Fibroblast of the conjunctiva (primary cell): ENCODE measurements at regions not wholly inside any gene's neighbourhood (a gene's known extent, or its start where the extent isn't known, plus 50 kb on each side); places are given as distances from the start of the nearest gene placed in this dataset.

Experiments used
- DNase-seq: peaks from one replicate; pipeline ENCODE4 v3.0.0-alpha.2; 2010; ENCODE audit warnings: low read depth

DNA sequence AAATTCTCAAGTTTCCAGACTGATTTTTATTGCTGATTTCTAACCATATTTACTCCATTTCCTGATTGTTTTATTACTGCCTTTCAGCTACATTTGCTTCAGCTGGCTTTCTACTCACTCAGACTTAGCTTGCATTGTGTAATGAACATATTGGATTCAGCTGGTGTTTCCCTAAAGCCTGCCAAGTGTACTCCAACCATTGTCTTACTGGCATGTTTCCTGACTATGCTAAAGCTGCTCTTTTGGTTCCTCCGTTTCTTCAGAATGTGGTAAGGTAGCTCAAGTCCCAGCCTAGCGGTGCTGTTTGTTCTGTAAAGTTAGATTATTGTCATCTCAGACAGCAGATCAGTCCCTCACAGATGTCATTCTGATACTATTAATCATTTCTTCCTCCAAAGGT, 53.1 kb upstream of the GLRA2 start:
- DNase-seq, result peak; percentile 26

DNA sequence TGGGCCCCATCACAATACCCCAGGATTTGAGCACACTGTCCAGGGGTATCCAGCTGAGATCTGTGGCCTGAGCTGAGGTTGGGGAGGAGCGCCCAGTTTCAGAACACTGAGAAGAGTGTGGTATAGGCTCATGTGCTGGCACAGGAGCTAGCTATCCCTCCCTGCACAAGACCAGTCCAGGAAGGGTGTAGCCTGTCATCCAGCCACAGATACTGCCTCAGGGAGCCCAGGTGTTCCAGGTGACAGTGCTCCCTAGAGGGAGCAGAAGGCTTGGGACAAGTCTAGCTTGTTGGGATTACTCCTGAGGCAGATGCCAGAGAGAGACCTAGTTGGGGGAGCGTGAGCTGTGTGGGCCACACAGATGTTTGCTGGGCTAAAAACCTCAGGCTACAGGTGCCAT, 79.6 kb upstream of the GLRA2 start:
- no peak for DNase-seq

DNA sequence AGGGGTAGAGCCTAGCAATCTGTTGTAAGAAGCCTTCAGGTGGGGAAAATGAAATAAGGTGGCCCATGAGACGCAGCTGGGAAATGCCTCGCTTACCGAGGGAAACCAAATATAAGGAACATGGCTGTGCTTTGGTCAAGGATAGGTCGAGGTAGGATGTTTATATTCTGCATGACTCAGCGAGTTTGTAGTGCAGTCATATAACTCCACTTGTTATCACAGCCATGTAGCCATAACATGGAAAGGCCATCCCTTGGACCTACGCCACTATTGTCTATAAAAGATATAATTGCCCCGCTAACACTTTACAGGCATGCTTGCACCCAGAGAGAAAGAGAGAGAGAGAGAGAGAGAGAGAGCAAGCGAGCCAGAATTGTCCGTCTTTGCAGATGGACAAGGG, 80.9 kb upstream of the GLRA2 start:
- no peak for DNase-seq

- DNase-seq, result no peak
Measured at GRCh38 chrX:14440106-14440505, 89.2 kb upstream of the GLRA2 start.

GRCh38 chrX:14427614-14428013, 101.7 kb upstream of the GLRA2 start:
- DNase-seq, result no peak

- DNase-seq, result no peak
Measured at GRCh38 chrX:14420841-14421240, 108.5 kb upstream of the GLRA2 start.

- no peak for DNase-seq
Measured at GRCh38 chrX:14412686-14413085, 116.7 kb upstream of the GLRA2 start.

GRCh38 chrX:14411326-14411725, 118.0 kb upstream of the GLRA2 start:
- DNase-seq, result no peak

DNA sequence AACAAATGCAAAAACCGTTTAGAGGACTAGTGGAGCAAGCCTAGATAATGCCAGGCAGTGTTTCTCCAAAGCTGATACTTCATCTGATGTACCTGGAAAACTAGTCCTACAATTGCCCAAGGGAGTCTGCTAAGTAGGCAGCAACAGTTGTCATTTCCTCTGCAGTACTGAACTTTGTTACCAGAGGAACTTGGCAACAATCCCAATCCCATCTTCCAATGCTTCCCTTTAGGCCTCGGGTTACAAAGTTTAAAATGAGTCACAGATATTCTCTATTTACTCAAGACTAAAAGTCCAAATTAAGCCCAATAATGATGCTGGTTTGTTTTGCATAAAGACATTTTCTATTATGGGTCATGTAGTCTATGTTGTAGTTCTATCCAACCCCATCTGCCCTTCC, 120.0 kb upstream of the GLRA2 start:
- peak; percentile 4 for DNase-seq

DNA sequence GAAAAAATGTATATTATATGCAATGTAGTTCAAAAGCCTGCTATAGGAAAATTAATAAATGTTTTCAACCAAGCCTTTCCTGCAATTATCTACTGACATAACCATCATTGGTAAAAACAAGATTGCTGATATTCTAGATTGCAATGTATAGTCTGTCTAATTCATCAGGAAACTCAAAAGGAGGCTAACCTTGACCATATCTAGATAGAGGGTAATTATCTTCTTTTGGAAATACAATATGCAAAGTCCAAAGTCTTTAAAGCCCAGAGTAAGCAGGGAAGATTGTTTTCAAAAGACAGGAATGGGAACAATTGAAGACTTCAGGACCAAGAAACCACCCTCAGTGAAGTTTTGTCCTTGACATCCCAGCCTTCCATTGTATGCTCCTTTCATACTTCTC, 123.1 kb upstream of the GLRA2 start:
- DNase-seq, result no peak

DNA sequence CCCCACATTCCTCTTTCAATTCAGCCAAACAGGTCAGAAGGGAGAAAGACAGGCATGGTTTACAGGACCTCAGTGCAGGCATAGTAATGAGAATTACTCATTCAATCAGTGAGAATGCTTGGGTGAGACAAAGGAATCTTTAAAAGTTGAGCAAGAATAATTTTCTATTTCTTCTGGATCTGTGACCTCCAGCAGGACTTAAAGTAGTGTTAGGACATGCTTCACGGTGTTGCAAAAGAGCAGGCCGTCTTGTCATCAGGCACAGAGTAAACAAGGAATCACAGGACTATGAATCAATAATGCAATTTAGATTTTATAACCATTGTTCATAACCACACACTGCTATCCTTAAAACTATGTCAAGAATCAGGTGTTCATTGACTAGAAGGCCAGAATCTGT, 130.6 kb upstream of the GLRA2 start:
- no peak for DNase-seq

GRCh38 chrX:14389682-14390081, 139.7 kb upstream of the GLRA2 start:
- no peak for DNase-seq

- no peak for DNase-seq
Measured at GRCh38 chrX:14386981-14387380, 142.4 kb upstream of the GLRA2 start.

DNA sequence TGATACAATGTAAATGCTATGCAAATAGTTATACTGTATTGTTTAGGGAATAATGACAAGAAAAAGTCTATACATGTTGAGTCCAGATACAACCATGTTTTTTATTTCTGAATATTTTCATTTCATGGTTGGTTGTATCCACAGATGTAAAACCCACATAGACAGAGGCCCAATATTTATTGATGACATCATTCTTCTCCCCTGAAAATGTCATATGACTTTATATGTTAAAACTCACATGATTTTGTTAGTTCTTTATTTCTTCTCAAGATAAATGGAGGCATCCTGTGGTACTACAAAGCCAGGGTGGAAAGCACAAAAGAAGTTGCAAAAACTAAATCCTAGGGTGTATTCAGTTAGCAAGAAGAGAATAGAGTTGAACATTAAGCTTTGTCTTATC, 149.3 kb upstream of the GLRA2 start:
- no peak for DNase-seq

DNA sequence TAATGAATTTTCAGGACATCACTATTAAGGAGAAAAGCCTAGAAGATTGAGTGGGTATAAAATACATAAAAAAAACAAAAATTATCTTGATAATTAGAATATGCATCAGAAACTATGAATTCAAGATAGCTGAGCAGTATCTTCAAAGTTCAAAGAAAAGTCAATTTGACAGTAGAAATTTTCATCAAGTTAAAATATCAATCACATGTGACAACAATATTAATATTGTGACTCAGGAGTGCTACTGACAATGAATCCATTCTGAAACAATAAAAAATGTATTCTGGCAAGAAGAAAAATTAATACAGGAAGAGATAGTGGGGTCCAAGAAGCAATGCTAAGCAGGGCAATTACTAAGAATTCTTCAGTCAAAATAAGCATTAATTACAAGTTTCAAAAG, 151.9 kb upstream of the GLRA2 start:
- DNase-seq, result no peak

GRCh38 chrX:14363728-14364127, 165.6 kb upstream of the GLRA2 start:
- DNase-seq, result no peak

DNA sequence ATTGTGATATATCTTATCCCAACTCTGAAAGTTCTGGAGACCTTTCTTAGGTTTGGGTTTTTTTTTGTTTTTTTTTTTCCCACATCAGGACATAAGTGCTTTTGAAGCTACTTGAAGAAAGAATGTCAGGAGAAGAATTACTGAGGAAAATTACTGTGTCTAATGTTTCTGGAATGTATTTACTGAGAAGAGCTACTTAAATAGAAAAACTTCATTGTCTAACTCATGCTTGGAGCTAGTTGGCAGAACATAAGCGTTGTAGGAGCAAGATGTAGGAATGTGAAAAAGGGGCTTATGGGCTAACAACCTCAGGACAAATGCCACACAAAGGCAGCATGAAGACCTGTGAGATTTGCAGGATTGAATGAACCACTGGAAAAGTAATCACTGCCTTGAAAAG, 166.6 kb upstream of the GLRA2 start:
- DNase-seq, result no peak

DNA sequence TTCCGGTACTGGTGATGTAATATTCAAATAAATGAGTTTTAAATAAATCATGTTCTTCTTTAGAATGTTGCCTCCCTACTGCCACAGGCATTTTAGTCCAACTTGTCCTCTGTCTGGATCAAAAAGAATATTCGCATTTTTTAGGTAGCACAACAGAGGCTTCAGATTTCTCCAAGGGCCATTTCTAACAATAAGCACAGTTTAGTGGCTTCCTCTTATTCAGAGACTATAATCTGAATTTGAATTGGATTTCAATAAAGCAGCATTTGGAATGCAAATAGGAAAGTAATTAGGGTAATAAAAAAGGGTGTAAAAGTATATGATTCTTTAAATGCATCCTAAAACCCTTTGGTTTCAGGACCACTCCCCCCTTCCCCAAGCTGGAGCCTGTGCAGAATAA, 167.9 kb upstream of the GLRA2 start:
- no peak for DNase-seq

DNA sequence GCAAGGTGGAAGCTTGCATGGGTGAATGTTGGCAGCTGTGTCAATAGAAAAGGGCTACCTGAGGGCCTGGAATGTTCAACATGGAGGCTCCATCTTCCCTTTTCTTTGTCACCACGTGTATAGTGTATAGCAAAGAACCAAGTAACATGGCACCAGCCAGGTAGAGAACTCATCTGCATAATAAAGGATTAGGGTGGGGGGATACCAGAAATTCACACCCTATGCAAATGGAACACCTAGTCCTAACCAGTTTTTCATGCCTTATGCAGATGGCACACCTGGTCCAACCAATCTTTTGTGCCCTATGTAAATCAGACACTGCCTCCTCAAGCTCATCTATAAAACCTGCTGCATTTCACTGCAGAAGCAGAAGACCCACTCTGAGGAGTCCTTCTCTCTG, 169.6 kb upstream of the GLRA2 start:
- no peak for DNase-seq

GRCh38 chrX:14359316-14359715, 170.0 kb upstream of the GLRA2 start:
- DNase-seq, result no peak

DNA sequence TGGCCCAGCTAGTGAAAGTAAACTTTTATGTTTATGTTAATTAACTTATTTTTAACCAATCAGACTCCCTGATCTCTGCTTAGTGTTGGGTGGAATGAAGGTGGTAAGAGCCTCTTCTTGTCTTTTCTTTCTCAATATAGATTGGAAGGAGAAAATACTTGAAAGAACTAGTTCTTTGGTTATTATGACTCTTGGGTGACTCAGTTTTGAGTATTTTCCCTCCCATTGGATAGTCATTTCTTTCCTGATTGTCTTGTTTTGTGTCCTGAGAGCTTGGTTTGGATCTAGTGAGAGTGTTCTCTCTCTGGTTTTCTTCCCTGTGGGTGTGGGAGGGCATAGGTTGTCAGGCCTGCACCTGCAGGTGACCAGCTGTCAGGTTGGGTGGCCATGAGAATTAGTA, 172.0 kb upstream of the GLRA2 start:
- DNase-seq, result no peak

- DNase-seq, result peak; percentile 78
Measured at GRCh38 chrX:14356401-14356800, 172.9 kb upstream of the GLRA2 start.

DNA sequence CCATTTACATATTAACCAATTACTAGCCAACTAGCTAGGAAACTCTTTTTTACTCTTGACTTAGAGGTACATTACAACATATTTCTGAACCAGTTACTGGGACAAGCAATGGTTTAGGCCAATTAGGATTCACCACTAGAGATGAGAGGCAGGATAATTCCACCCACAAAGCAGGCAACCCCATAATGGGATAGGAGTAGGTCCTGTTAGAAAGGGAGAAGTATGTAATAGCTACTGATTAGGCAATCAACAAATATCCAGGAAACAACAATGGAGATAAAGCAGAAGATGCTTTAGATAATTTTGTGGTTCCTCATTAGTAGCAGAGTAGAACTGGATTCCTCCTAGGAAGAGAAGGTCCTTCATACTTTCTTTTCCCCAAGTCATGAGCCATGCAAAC, 173.8 kb upstream of the GLRA2 start:
- DNase-seq, result no peak

GRCh38 chrX:14354521-14354920, 174.8 kb upstream of the GLRA2 start:
- DNase-seq, result peak; percentile 34

DNA sequence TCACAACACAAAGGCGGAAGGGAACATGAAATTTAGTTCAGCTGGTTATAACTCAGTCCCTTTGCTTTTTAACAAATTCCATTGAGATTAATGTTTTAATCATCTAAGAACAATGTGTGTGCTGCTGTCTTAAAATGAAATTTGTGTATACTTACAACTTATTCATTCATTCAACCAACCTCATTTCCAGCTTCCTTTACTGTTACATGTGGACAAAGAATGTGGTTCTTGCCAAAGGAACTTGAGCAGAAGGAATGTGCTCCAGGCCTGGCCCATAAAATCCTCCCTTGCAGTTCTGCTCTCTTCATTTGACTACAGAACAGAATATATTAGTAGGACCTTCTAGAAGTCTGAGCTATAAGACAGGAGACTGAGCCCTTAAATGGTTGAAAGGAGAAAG, 176.8 kb upstream of the GLRA2 start:
- DNase-seq, result no peak
